Ishikawa (cell line): ENCODE measurements at regions not wholly inside any gene's neighbourhood (a gene's known extent, or its start where the extent isn't known, plus 50 kb on each side); places are given as distances from the start of the nearest gene placed in this dataset.

Experiments
- EGR1 ChIP-seq: IDR thresholded peaks from 2 replicates; pipeline ENCODE4 v1.6.1; 2012
- EP300 ChIP-seq: IDR thresholded peaks from 2 replicates; pipeline ENCODE4 v1.6.1; 2012; ENCODE audit warnings: borderline replicate concordance
- RAD21 ChIP-seq: IDR thresholded peaks from 2 replicates; pipeline ENCODE4 v1.6.1; 2012; ENCODE audit warnings: low read depth
- TAF1 ChIP-seq: IDR thresholded peaks from 2 replicates; pipeline ENCODE4 v1.6.1; 2012; ENCODE audit warnings: low read depth, mild to moderate bottlenecking
- TEAD4 ChIP-seq: IDR thresholded peaks from 2 replicates; pipeline ENCODE4 v1.6.1; 2012

GRCh38 chr10:57621466-57621865 lies 646.2 kb downstream of the IPMK start:
- no peak for TF ChIP-seq TAF1
- TF ChIP-seq TEAD4 = no peak
- TF ChIP-seq EP300 = no peak
- TF ChIP-seq EGR1 = no peak
- TF ChIP-seq RAD21 = no peak
